GM18873 (cell line): ENCODE measurements at regions not wholly inside any gene's neighbourhood (a gene's known extent, or its start where the extent isn't known, plus 50 kb on each side); places are given as distances from the start of the nearest gene placed in this dataset.
"Not testable (repeated sequence)": the region's sequence is repeated elsewhere in the genome, so short reads cannot be mapped to it uniquely, and the experiment has no call there.

Experiments
- ATAC-seq: cut with Tn5 transposase; IDR thresholded peaks from one replicate; pipeline ENCODE4 v1.9.1; 2021; ENCODE audit warnings: mild to moderate bottlenecking, moderate library complexity, moderate number of reproducible peaks; ENCODE audit not compliant: unreplicated experiment, low FRiP score

DNA sequence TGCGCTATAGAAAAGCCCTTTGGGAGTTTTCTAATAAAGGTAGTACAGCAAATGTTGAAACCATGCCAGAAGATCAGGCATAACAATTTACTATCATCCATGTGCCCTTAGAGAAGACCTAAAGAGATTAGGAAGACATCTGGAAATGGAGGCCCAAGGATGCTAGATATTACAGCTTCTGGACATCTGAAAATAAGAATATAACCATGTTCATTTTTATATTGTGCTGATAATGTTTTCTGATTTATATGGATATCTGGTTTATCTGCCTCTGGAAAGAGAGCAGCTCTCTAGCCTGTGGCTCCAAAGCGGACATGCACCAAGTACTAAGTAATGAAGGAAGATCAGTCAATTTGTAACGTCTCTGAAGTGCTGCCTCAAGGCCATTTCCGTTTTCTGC lies 478.0 kb upstream of the DDX18 start:
- no peak for ATAC-seq

DNA sequence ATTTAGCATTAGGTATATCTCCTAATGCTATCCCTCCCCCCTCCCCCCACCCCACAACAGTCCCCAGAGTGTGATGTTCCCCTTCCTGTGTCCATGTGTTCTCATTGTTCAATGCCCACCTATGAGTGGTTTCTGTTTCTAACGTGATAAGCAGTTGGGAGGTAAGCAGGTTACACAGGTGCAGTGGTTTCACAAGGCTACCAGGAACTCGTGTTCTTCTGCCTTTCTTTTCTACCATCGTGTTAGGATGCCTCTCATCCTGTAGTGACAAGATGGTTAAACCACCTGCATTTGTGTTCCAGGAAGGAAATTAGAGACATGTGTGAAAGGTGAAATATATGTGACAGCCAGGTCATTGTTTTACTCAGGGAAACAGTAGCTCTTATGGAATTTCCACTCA lies 476.5 kb upstream of the DDX18 start:
- ATAC-seq = not testable (repeated sequence)

DNA sequence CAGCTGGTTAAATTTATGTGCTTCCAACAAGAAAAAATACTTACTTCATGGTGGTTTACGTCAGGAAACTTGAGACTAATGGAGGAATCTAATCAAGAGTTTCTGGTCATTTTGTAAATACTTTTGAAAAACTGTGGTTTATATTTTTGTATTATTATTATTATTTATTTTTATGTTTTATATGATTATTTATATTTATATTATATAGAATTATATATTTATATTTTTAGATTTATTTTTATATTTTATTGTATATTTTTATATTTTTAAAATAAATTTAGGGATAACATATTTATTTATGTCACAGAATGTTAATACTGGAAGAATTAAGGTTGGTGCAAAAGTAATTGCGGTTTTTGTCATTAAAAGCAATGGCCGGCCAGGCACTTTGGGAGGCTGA lies 474.5 kb upstream of the DDX18 start:
- no peak for ATAC-seq

DNA sequence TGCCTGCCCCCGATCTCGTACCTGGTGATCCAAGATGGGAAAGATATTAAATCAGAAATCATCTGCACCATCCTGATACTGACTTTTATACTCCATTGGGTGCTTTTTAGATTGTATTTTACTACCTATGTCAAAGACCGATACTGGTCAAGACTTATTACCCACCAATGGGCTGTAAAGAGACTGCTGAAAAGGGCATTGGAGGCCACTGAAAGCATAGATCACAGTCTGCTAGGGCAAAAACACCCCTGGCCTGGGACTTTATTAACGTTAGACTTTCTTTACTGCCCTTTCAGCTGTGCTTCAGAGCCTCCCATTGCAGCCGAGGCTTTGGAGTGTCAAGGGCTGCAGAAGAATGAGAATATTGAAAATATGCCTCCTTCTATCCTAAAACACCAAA lies 472.8 kb upstream of the DDX18 start:
- ATAC-seq = no peak

DNA sequence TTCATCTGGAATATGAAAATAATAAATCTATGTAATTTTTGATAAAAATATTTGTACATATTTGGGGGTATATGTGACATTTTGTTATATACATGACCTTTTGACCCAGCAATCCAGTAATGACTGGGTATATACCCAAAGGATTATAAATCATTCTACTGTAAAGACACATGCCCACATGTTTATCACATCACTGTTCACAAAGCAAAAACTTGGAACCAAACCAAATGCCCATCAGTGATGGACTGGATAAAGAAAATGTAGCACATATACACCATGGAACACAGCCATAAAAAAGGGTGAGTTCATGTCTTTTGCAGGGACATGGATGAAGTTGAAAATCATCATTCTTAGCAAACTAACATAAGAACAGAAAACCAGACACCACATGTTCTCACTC lies 472.1 kb upstream of the DDX18 start:
- ATAC-seq = no peak

DNA sequence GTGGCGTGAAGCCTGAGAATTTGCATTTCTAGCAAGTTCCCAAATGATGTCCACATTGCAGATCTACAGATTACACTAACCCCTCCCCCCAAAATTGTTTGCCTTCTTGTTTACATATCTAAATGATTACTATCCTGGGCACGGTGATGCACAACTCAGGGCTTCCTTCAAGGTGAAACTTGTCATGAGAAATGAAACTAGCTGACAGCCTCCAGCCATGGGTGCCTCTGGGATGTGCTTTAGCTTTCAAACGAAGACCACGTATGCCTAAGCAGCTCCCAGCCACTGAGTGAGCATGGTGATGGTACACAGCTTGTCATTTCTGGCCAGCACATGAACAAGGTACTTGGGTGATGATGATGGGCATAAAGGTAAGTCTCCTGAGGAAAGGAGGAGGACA lies 464.8 kb upstream of the DDX18 start:
- no peak for ATAC-seq

DNA sequence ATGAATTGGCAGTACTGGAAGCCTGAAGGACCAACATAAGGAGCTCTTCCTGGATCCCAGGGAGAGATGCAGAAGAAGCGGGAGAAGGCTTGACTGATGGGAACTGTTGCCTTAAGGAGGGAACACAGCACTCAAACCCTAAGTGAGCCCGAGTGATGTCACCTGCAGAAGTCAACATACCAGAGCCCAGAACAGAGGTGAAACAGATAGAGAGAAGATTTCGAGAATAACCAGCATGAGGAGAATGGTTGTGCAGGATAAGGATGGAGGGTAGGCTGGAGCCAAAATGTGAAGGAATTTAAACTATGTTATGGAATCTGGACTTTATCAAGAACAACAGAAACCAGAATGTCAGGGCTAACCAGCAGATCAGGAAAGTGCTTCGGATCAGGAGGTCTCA lies 463.1 kb upstream of the DDX18 start:
- no peak for ATAC-seq

DNA sequence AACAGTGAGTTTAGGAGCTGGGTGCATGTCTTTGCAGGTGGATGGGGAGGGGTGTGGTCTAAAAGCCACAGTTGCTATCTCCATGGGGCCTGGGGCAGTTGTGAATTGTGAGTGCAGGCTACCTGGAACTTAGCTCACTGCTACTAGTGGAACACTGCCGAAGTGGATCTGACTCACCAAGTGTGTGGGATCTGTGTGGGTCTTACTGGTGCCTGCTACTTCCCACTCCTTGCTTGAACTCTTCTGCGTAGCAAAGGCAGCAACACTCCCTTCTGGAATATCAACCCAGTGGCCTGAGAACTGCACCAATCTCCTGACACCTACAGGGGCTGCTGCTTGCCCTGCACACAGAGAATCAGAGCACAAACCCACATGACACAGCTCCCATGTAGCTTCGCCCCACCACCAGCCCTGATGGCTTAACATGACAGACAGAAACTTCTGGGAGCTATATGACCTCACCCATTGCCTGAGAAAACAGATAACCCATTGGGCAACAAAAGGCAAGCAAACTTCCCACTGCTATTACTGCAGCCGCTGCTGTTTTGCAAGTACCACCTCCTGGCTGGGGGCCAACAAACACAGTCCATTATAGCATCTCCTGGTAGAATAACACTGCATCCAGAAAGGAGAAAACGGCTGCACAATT lies 455.1 kb upstream of the DDX18 start:
- ATAC-seq = no peak

DNA sequence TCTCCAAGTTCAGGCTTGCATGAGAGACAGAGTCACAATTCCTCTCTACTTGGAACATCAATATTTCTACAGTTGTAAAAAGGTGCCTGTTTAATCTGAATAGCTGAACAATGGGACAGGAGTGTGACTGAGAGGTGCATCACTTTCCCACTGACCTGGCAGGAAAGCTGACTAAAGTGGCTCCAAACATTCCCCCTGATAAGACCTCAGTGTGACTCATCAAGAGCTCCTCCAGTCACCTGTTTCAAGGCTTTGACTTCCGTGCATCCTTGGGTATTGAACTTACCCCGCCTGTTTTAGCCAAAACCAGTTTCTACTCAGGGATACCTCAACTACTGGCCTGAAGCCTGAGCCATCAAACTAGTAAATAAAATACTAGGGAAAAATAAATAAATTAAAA lies 453.9 kb upstream of the DDX18 start:
- ATAC-seq = no peak

DNA sequence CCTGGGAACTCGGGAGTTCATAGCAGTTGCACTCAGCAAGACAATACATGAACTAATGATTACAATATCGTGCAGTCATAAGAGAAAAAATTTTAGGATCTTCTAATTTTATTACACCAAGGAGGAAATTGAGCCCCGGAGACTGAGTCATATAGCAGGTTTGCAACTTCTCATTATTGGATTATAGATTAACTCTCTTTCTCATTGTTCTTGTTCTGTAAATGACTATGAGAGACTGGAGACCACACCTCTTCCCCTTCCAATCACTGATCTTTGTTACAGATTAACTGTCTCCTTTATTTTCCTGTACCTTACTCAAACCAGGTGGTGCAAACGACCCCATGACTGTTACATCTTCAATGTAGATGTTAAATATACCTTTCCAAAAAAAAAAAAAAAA lies 435.8 kb upstream of the DDX18 start:
- peak; percentile 97 for ATAC-seq

DNA sequence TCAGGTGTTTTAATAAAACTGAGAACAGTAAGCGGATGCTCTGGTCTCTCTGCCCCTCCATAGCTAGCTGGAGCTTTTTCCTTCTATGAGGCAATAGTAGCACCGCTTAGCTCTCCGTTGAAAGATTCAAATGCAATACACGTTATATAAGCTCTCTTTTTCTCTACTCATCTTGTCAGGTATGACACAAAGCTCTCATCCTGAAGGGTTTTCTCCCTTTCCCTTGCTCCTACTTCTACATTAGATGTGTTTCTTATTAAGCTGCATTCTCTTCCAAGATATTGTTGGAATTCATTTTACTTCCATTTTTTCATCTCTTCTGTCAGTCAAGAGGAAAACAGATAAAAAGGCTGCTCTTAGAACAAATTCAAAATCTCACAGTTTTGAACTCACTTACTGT lies 434.6 kb upstream of the DDX18 start:
- no peak for ATAC-seq

DNA sequence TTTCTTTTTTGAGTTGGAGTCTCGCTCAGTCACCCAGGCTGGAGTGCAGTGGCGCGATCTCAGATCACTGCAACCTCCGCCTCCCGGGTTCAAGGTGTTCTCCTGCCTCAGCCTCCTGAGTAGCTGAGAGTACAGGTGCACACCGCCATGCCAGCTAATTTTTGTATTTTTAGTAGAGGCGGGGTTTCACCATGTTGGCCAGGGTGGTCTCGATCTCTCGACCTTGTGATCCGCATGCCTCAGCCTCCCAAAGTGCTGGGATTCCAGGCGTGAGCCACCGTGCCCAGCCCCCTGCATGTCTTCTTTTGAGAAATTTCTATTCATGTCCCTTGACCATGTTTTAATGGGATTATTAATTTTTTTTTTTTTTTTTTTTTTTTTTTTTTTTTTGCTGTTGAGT lies 430.5 kb upstream of the DDX18 start:
- ATAC-seq = not testable (repeated sequence)

DNA sequence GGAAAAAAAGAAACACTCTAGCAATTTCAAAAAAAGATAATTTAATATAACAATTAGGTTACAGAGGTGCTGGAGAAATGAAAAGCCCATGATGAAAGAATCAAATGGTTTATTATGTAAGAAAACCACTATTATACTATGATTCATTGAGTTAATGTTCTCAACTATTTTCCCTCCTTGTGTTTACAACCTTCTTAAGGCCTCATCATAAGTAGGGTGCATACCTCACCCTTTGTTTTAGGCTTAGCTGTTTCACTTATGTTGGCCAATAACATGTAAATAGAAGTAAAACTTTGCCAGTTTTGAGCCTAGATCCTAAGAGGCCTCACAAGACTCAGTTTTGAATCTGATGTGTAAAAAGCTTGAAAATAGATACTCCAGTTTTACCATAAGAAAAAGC lies 418.3 kb upstream of the DDX18 start:
- ATAC-seq = no peak

DNA sequence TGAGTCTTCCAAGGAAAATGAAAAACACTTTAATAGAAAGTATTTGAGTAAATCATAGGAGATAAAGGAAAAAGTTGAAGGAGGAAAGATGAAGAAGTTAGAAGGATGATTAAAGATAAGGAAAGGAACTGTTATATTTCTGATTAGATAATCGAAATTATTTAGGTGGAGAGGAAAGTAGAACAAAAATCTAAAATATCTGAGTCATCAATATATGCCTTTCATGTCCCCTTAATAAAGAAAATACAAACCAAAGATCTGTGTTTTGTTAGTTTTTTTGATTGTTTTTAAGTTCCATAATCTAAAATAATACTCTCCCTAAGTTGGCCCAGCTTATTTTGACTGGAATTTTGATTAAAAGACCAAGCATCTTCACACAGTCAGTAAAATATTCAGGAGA lies 412.9 kb upstream of the DDX18 start:
- no peak for ATAC-seq

DNA sequence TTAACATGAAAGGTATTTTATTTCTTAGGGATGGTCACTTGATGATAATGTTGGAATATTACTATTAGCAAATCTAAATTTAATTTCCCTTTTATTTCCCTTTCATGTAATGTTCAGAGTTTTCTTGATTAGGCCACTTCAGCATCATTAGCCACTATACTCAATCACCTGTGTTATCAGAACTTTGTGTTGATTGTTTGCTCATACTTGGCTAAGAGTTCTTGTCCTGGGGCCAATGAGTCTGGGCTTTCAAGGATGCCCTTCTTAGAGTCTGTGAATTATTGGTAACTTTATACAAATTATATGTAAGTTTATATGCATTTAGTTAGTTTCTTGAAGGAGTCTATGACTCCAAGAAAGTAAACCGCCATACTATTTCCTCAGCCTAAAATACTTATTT lies 408.0 kb upstream of the DDX18 start:
- ATAC-seq = no peak

DNA sequence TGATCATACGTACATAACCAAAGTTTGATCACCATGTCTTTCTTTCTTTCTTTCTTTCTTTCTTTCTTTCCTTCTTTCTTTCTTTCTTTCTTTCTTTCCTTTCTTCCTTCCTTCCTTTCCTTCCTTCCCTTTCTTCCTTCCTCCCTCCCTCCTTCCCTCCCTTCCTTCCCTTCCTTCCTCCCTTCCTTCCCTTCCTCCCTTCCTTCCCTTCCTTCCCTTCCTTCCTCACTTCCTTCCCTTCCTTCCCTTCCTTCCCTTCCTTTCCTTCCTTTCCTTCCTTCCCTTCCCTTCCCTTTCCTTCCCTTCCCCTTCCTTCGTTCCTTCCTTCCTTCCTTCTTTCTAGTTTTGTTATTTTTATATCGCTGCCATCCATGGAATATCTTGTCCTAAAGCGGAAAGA lies 406.7 kb upstream of the DDX18 start:
- no peak for ATAC-seq

DNA sequence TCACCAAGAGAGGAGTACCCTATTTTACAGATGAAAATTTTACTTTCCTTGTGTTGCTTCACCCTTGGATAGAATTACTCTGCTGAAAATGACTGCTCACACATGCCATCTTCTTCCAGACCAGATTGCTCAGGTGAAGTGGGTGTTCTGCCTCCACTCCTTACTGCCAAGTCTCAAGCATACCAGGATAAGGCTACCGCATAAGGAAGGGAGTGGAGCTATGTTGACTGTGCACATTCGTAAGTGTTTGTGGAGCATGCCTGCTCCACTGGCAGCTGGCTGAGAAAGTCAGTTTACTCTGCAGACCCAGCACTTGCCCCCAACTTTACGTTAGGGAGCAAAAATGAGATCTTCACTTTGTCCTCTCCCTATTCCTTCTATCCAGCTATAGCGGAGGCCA lies 405.0 kb upstream of the DDX18 start:
- no peak for ATAC-seq

DNA sequence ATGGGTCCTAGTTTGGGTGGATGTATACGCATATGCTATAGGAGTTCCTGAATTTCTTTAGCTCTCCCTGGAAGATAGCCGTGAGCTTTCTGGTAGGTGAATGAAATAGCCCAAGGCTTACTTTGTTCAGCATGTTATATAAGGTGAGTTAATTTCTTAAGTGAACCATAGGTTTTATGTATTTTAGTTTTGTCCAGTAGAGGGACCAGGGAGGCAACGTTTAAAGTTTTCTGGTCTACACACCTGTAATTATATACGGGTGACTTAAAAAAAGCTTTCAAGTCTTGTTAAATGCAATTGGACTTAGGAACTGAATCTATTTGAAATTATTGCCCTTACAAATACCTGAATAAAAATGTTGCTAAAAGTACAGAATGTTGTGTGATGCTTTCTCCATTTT lies 402.5 kb upstream of the DDX18 start:
- no peak for ATAC-seq

DNA sequence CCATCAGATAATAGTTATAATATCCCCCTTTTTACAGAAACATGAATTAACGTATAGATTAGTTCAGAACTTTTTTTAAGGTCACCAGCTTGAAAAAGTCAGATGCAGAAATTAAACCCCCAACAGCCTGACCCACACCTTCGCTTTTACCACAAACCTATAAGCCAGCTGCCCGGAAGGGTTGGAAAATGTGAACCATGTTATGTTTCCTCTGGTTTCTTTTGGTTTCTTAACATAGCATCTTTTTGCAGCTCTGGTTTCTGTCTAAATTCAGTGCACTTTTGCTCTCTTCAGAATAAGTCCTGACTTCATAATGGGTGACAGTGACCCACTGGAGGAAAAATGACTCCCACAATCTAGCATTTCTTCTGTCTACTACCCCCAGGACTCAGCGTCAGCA lies 381.7 kb upstream of the DDX18 start:
- no peak for ATAC-seq

DNA sequence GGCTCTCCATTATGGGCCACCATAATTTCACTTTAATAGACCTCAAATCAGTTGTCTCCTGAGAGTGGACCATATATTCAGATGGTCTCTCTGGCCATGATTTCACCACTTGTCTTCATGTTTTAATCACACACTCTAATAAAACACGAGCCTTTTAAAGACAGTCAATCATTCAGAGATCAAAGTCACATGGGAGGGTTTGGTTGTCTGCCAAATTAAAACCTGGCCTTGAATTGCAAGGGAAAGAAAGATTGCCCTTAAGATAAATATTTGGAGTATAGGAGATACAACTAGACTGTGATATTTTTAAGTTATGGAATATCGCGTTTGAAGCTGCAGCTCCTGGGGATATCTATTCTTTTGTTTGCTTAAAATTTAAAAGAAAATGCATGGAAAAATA lies 377.8 kb upstream of the DDX18 start:
- ATAC-seq = no peak

DNA sequence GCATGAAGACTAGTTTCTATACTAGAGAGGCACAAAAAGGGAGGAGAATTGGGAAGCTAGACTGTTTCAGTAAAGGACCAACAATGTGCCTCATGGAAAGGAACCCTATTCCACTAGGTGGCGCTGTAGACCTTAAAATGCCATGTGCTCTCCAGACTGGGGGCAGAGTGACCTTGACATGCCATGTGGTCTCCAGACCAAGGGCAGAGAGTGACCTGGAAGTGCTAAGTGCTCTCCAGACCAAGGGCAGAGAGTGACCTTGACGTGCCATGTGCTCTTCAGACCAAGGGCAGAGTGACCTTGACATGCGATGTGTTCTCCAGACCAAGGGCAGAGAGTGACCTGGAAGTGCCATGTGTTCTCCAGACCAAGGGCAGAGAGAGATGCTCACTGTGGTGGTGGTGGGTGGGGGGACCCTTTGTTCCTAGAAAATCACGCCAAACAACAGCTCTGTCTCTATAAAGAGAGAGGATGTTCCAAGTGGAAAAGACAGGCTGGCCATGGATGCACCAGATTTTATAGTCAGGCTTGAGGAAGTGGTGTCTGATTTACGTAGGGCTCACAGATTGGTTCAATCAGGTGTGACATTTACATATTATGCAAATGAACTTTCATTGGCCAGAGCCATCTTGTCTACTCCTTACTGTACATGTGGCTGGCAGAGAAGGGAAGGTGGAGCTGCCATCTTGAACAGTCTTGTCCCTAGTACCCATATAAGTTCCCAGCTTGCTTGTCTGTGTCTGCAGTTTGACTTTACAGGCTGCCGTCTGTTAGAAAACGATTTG lies 344.0 kb upstream of the DDX18 start:
- no peak for ATAC-seq

DNA sequence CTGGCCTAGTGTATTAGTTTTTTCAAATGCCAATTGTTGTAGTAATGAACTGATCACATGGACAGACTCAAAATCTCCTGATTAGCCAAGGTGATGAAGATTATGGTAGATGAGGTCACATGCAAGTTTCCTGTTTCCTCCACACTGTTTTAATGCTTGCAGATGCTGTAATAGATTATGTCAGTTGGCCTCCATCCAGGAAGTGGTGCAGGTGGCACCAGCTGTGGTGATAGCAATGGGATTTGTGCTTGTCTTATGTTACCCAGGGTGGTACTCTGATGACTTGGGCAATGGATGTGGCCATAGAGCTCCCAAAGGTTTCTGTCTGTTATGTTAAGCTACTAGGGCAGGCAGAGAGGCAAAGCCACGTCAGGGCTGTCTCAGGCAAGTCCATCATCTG lies 332.9 kb upstream of the DDX18 start:
- ATAC-seq = no peak
